H9 (cell line): ENCODE measurements at regions not wholly inside any gene's neighbourhood (a gene's known extent, or its start where the extent isn't known, plus 50 kb on each side); places are given as distances from the start of the nearest gene placed in this dataset.

Source experiments
- DNase-seq: peaks from one replicate; pipeline ENCODE4 v3.0.0-alpha.2; 2017
- H2AFZ ChIP-seq: one replicate; pipeline ENCODE4 v1.6.1; 2013; ENCODE audit warnings: mild to moderate bottlenecking, low read length, control low read depth, moderate library complexity
- H2AK5ac ChIP-seq: 2 replicates; pipeline ENCODE4 v1.6.1; 2013; ENCODE audit warnings: low read length, control low read depth, mixed read lengths; ENCODE audit not compliant: insufficient read length
- H2BK120ac ChIP-seq: one replicate; pipeline ENCODE4 v1.6.1; 2013; ENCODE audit warnings: low read depth, mild to moderate bottlenecking, low read length, control low read depth, inconsistent platforms; ENCODE audit not compliant: poor library complexity, severe bottlenecking
- H2BK12ac ChIP-seq: 2 replicates; pipeline ENCODE4 v1.6.1; 2013; ENCODE audit warnings: low read length, control low read depth, mixed read lengths, low read depth; ENCODE audit not compliant: insufficient read length
- H2BK15ac ChIP-seq: 2 replicates; pipeline ENCODE4 v1.6.1; 2013; ENCODE audit warnings: low read depth, low read length, control low read depth
- H2BK20ac ChIP-seq: one replicate; pipeline ENCODE4 v1.6.1; 2013; ENCODE audit warnings: low read depth, mild to moderate bottlenecking, low read length, control low read depth, inconsistent platforms; ENCODE audit not compliant: poor library complexity, severe bottlenecking
- H2BK5ac ChIP-seq: 2 replicates; pipeline ENCODE4 v1.6.1; 2013; ENCODE audit warnings: low read length, control low read depth, mixed read lengths; ENCODE audit not compliant: insufficient read length
- H3K14ac ChIP-seq: 2 replicates; pipeline ENCODE4 v1.6.1; 2013; ENCODE audit warnings: low read length, control low read depth; ENCODE audit not compliant: insufficient read depth
- H3K18ac ChIP-seq: 2 replicates; pipeline ENCODE4 v1.6.1; 2013; ENCODE audit warnings: low read depth, mild to moderate bottlenecking, mixed read lengths, low read length, control low read depth; ENCODE audit not compliant: insufficient read length
- H3K23ac ChIP-seq: 2 replicates; pipeline ENCODE4 v1.6.1; 2013; ENCODE audit warnings: low read length, control low read depth, mixed read lengths, low read depth; ENCODE audit not compliant: insufficient read length
- H3K23me2 ChIP-seq: 2 replicates; pipeline ENCODE4 v1.6.1; 2013; ENCODE audit warnings: low read depth, mild to moderate bottlenecking, mixed read lengths, low read length, control low read depth; ENCODE audit not compliant: insufficient read length, poor library complexity, severe bottlenecking
- H3K27ac ChIP-seq: 2 replicates; pipeline ENCODE4 v1.5.1; 2013; ENCODE audit warnings: low read length, control low read depth, mixed read lengths, low read depth; ENCODE audit not compliant: insufficient read length
- H3K27me3 ChIP-seq: 2 replicates; pipeline ENCODE4 v1.6.1; 2013; ENCODE audit warnings: low read length, control low read depth, inconsistent platforms; ENCODE audit not compliant: insufficient read depth
- H3K4ac ChIP-seq: 2 replicates; pipeline ENCODE4 v1.6.1; 2013; ENCODE audit warnings: low read depth, mild to moderate bottlenecking, control low read depth, inconsistent platforms, low read length, moderate library complexity
- H3K4me1 ChIP-seq: 2 replicates; pipeline ENCODE4 v1.6.1; 2013; ENCODE audit warnings: low read length, control low read depth, inconsistent platforms; ENCODE audit not compliant: insufficient read depth
- H3K4me2 ChIP-seq: 2 replicates; pipeline ENCODE4 v1.6.1; 2013; ENCODE audit warnings: low read length, control low read depth, mixed read lengths; ENCODE audit not compliant: insufficient read length, insufficient read depth
- H3K56ac ChIP-seq: 2 replicates; pipeline ENCODE4 v1.6.1; 2013; ENCODE audit warnings: low read depth, mild to moderate bottlenecking, mixed read lengths, low read length, control low read depth; ENCODE audit not compliant: insufficient read length
- H3K79me1 ChIP-seq: 2 replicates; pipeline ENCODE4 v1.6.1; 2013; ENCODE audit warnings: low read depth, mild to moderate bottlenecking, moderate library complexity, low read length, control low read depth, inconsistent platforms; ENCODE audit not compliant: insufficient read depth, poor library complexity, severe bottlenecking
- H3K79me2 ChIP-seq: 2 replicates; pipeline ENCODE4 v1.6.1; 2013; ENCODE audit warnings: low read length, control low read depth, inconsistent platforms; ENCODE audit not compliant: insufficient read depth
- H3K9ac ChIP-seq: 2 replicates; pipeline ENCODE4 v1.6.1; 2013; ENCODE audit warnings: low read length, control low read depth, mixed read lengths; ENCODE audit not compliant: insufficient read length; ENCODE audit errors: extremely low read depth
- H3K9me3 ChIP-seq: one replicate; pipeline ENCODE4 v1.6.1; 2013; ENCODE audit warnings: low read depth, low read length, inconsistent platforms; ENCODE audit not compliant: control insufficient read depth
- H3T11ph ChIP-seq: one replicate; pipeline ENCODE4 v1.6.1; 2013; ENCODE audit warnings: mild to moderate bottlenecking, low read length, control low read depth, inconsistent platforms
- H4K20me1 ChIP-seq: one replicate; pipeline ENCODE4 v1.6.1; 2013; ENCODE audit not compliant: control insufficient read depth, insufficient read length, insufficient read depth
- H4K5ac ChIP-seq: 2 replicates; pipeline ENCODE4 v1.6.1; 2013; ENCODE audit warnings: low read depth, mild to moderate bottlenecking, mixed read lengths, low read length, control low read depth; ENCODE audit not compliant: insufficient read length
- H4K8ac ChIP-seq: replicated peaks from 2 replicates; pipeline ENCODE4 v1.6.1; 2013; ENCODE audit warnings: low read length, control low read depth, mixed read lengths, low read depth; ENCODE audit not compliant: insufficient read length
- H4K91ac ChIP-seq: 2 replicates; pipeline ENCODE4 v1.6.1; 2013; ENCODE audit warnings: low read depth, mild to moderate bottlenecking, moderate library complexity, mixed read lengths, low read length, control low read depth; ENCODE audit not compliant: insufficient read length
- H3K27ac Mint-ChIP-seq, 3 experiments: 2 replicates in 2 of 3; 3 replicates in 1 of 3; pipeline ENCODE4 v1.8.0; 2020 to 2021; ENCODE audit warnings: mixed read lengths in 3 of 3, mild to moderate bottlenecking in 1 of 3, moderate library complexity in 1 of 3
- H3K27me3 Mint-ChIP-seq: 2 replicates; pipeline ENCODE4 v1.8.0; 2021; ENCODE audit warnings: low read depth, mild to moderate bottlenecking, moderate library complexity, mixed read lengths
- H3K36me3 Mint-ChIP-seq, 3 experiments: 2 replicates in 2 of 3; 3 replicates in 1 of 3; pipeline ENCODE4 v1.8.0; 2020 to 2021; ENCODE audit warnings: low read depth in 3 of 3, mixed read lengths in 3 of 3; ENCODE audit not compliant: insufficient read depth in 1 of 3
- H3K4me1 Mint-ChIP-seq, 2 experiments: 2 replicates each; pipeline ENCODE4 v1.8.0; 2020; ENCODE audit warnings: mixed read lengths in 2 of 2
- H3K4me3 Mint-ChIP-seq, 2 experiments: 2 replicates in 1 of 2; 3 replicates in 1 of 2; pipeline ENCODE4 v1.8.0; 2020 to 2021; ENCODE audit warnings: mild to moderate bottlenecking in 2 of 2, mixed read lengths in 2 of 2, moderate library complexity in 1 of 2
- H3K9me3 Mint-ChIP-seq, 2 experiments: 2 replicates in 1 of 2; 3 replicates in 1 of 2; pipeline ENCODE4 v1.8.0; 2020; ENCODE audit warnings: mild to moderate bottlenecking in 2 of 2, mixed read lengths in 2 of 2, moderate library complexity in 1 of 2
- CTCF ChIP-seq: fragments of 200-600 bp; sonication (generic); conservative IDR thresholded peaks from 3 replicates; pipeline ENCODE4 v1.8.0; 2021; ENCODE audit warnings: antibody characterized with exemption, mild to moderate bottlenecking
- WGBS: extraction: QIAGEN DNeasy Blood & Tissue Kit; methylation state at CpG from one replicate; pipeline ENCODE4 v1.1.7; 2013; ENCODE audit warnings: missing lambda C conversion rate, low lambda C conversion rate, mixed read lengths; ENCODE audit not compliant: insufficient read length; ENCODE audit errors: extremely low coverage; 5-methylcytosine and 5-hydroxymethylcytosine counted together

- TF ChIP-seq CTCF, result no peak
- no peak overlapping the region for H2BK20ac ChIP-seq
- H3K36me3 Mint-ChIP-seq, result no peaks in the 10 kb centered on the region
- H3K9ac ChIP-seq, result no peak overlapping the region
- H3K9me3 Mint-ChIP-seq, result no peaks in the 10 kb centered on the region
- no peak overlapping the region for H2BK5ac ChIP-seq
- no peaks in the 10 kb centered on the region for H3K9me3 ChIP-seq
- H3K4me2 ChIP-seq, result no peak overlapping the region
- H2BK15ac ChIP-seq, result no peak overlapping the region
- no peak overlapping the region for H3K4ac ChIP-seq
- no peak overlapping the region for H3K56ac ChIP-seq
- WGBS, result no CpG with 5 or more reads among the region's 3 CpGs
- no peak overlapping the region for H2BK12ac ChIP-seq
- H3K4me3 Mint-ChIP-seq, result no peak overlapping the region
- H3K14ac ChIP-seq, result no peak overlapping the region
- no peaks in the 10 kb centered on the region for H3K27me3 ChIP-seq
- H3K27me3 Mint-ChIP-seq, result no peaks in the 10 kb centered on the region
- H3K4me1 ChIP-seq, result no peaks in the 10 kb centered on the region
- H2AFZ ChIP-seq, result no peak overlapping the region
- H3K79me2 ChIP-seq, result no peaks in the 10 kb centered on the region
- H2AK5ac ChIP-seq, result no peak overlapping the region
- H2BK120ac ChIP-seq, result no peak overlapping the region
- H4K8ac ChIP-seq, result no peak overlapping the region
- H4K5ac ChIP-seq, result no peak overlapping the region
- no peak overlapping the region for H4K91ac ChIP-seq
- no peaks in the 10 kb centered on the region for H3K79me1 ChIP-seq
- no peak overlapping the region for H3K27ac Mint-ChIP-seq
- H3K27ac ChIP-seq, result no peak overlapping the region
- H3K23ac ChIP-seq, result no peak overlapping the region
- DNase-seq, result no peak
- no peaks in the 10 kb centered on the region for H3K4me1 Mint-ChIP-seq
- no peak overlapping the region for H3K18ac ChIP-seq
- no peaks in the 10 kb centered on the region for H3K23me2 ChIP-seq
- H4K20me1 ChIP-seq, result no peaks in the 10 kb centered on the region
- H3T11ph ChIP-seq, result no peak overlapping the region
These were observed 291.9 kb upstream of the PITX2 start for GRCh38 chr4:110914791-110915190.
